HCT116 (cell line): ENCODE measurements at regions not wholly inside any gene's neighbourhood (a gene's known extent, or its start where the extent isn't known, plus 50 kb on each side); places are given as distances from the start of the nearest gene placed in this dataset.

Experiments used
- ATAC-seq: fragments of 200-7000 bp; cut with Tn5 transposase; 2 replicates; pipeline ENCODE4 v1.9.1; 2020; ENCODE audit warnings: mild to moderate bottlenecking, moderate library complexity
- BruUV-seq: library from RNA; stranded (reverse); fragments of 400-500 nt; replicated peaks from 2 replicates; lab custom pipeline; 2021; lab: Mats Ljungman, UMichigan
- CTCF ChIA-PET: fragments of 300-600 bp; sonication (Branson Sonifier 250); formaldehyde crosslinking; loops from one replicate; lab custom pipeline; 2021; ENCODE audit warnings: antibody characterized with exemption; lab: Charles Lee
- POLR2A ChIA-PET: fragments of 300-600, 350-600 bp; sonication (Branson Sonifier 250); formaldehyde crosslinking; loops from one replicate; lab custom pipeline; 2021; ENCODE audit warnings: antibody characterized with exemption; lab: Charles Lee
- RAD21 ChIA-PET, 2 experiments: fragments of 300-600 bp; sonication (Branson Sonifier 250); formaldehyde crosslinking; loops; one replicate each; lab custom pipeline; 2023; ENCODE audit warnings: low total read pairs in 2 of 2; ENCODE audit not compliant: uncharacterized antibody in 2 of 2, unreplicated experiment in 2 of 2, low non-redundant PET in 1 of 2; lab: Charles Lee
- DNase-seq: peaks from one replicate; pipeline ENCODE4 v3.0.0-alpha.2; 2010; ENCODE audit warnings: low read depth, low spot score
- H2AFZ ChIP-seq: fragments of 200-600 bp; shearing (Covaris generic), sonication (generic); 2 replicates; pipeline ENCODE4 v1.6.1; 2017; ENCODE audit warnings: low read depth, mixed run types, mixed read lengths, antibody characterized with exemption, low read length; ENCODE audit not compliant: poor library complexity, severe bottlenecking
- H3K27ac ChIP-seq: 2 replicates; pipeline ENCODE4 v1.5.1; 2012; ENCODE audit warnings: low read depth, low read length
- H3K27me3 ChIP-seq: fragments of 200-600 bp; sonication (generic); 2 replicates; pipeline ENCODE4 v1.6.1; 2016; ENCODE audit warnings: mixed run types, low read length, mixed read lengths; ENCODE audit not compliant: insufficient read depth
- H3K36me3 ChIP-seq, 2 experiments: fragments of 200-500 bp in 1 of 2; fragments of 200-600 bp in 1 of 2; sonication (Bioruptor generic) in 1 of 2; sonication (generic) in 1 of 2; 2 replicates each; pipeline versions ENCODE4 v1.5.1 to v1.6.1; 2014 to 2016; ENCODE audit warnings: low read length in 2 of 2, inconsistent platforms in 1 of 2, mixed read lengths in 1 of 2, mixed run types in 1 of 2; ENCODE audit not compliant: insufficient read depth in 2 of 2, control insufficient read depth in 1 of 2
- H3K4me1 ChIP-seq, 2 experiments: fragments of 200-600 bp in 1 of 2; sonication (generic) in 1 of 2; 2 replicates each; pipeline versions ENCODE4 v1.5.1 to v1.6.1; 2012 to 2017; ENCODE audit warnings: low read length in 2 of 2, inconsistent platforms in 1 of 2, mild to moderate bottlenecking in 1 of 2, mixed read lengths in 1 of 2, mixed run types in 1 of 2, moderate library complexity in 1 of 2; ENCODE audit not compliant: insufficient read depth in 2 of 2, control insufficient read depth in 1 of 2
- H3K4me2 ChIP-seq: fragments of 200-600 bp; sonication (generic); 2 replicates; pipeline ENCODE4 v1.6.1; 2017; ENCODE audit warnings: mixed run types, low read length, mixed read lengths
- H3K4me3 ChIP-seq, 2 experiments: fragments of 200-600 bp in 1 of 2; sonication (generic) in 1 of 2; replicated peaks in 1 of 2; 2 replicates each; pipeline ENCODE4 v1.5.1; 2011 to 2016; ENCODE audit warnings: low read length in 2 of 2, control low read depth in 1 of 2, low read depth in 1 of 2, mild to moderate bottlenecking in 1 of 2, mixed read lengths in 1 of 2, mixed run types in 1 of 2
- H3K79me2 ChIP-seq: fragments of 200-600 bp; sonication (generic); 2 replicates; pipeline ENCODE4 v1.6.1; 2017; ENCODE audit warnings: mild to moderate bottlenecking, mixed run types, low read length, moderate library complexity, mixed read lengths; ENCODE audit not compliant: insufficient read depth
- H3K9ac ChIP-seq: fragments of 200-600 bp; sonication (generic); 2 replicates; pipeline ENCODE4 v1.6.1; 2016; ENCODE audit warnings: low read length, mixed read lengths
- H3K9me2 ChIP-seq: fragments of 200-600 bp; sonication (generic), shearing (Covaris generic); 2 replicates; pipeline ENCODE4 v1.6.1; 2017; ENCODE audit warnings: mixed run types, mild to moderate bottlenecking, moderate library complexity; ENCODE audit not compliant: insufficient read depth
- H3K9me3 ChIP-seq, 2 experiments: fragments of 200-500 bp in 1 of 2; fragments of 200-600 bp in 1 of 2; sonication (Bioruptor generic) in 1 of 2; sonication (generic) in 1 of 2; 2 replicates each; pipeline ENCODE4 v1.6.1; 2014 to 2017; ENCODE audit warnings: low read length in 2 of 2, mixed read lengths in 2 of 2, inconsistent platforms in 1 of 2, low read depth in 1 of 2, mild to moderate bottlenecking in 1 of 2, mixed run types in 1 of 2, moderate library complexity in 1 of 2; ENCODE audit not compliant: control insufficient read depth in 1 of 2, insufficient read depth in 1 of 2
- H4K20me1 ChIP-seq: fragments of 200-600 bp; sonication (generic), shearing (Covaris generic); 2 replicates; pipeline ENCODE4 v1.6.1; 2017; ENCODE audit warnings: mixed run types, mild to moderate bottlenecking, moderate library complexity; ENCODE audit not compliant: insufficient read depth
- CBX3 ChIP-seq: IDR thresholded peaks from 2 replicates; pipeline ENCODE4 v1.6.1; 2012; ENCODE audit warnings: low read depth
- CEBPB ChIP-seq: IDR thresholded peaks from 2 replicates; pipeline ENCODE4 v1.6.1; 2012; ENCODE audit warnings: low read depth
- EGR1 ChIP-seq: IDR thresholded peaks from 2 replicates; pipeline ENCODE4 v1.6.1; 2012; ENCODE audit warnings: low read depth
- ELF1 ChIP-seq: IDR thresholded peaks from 2 replicates; pipeline ENCODE4 v1.6.1; 2012; ENCODE audit warnings: low read depth, borderline replicate concordance
- EZH2phosphoT487 ChIP-seq: fragments of 200-600 bp; IDR thresholded peaks from 2 replicates; pipeline ENCODE4 v1.6.1; 2018; ENCODE audit warnings: antibody characterized with exemption, borderline replicate concordance
- JUND ChIP-seq: IDR thresholded peaks from 2 replicates; pipeline ENCODE4 v1.6.1; 2012
- POLR2A ChIP-seq: IDR thresholded peaks from 2 replicates; pipeline ENCODE4 v1.7.0; 2011; ENCODE audit warnings: borderline replicate concordance; ENCODE audit not compliant: insufficient read depth, insufficient read length; ENCODE audit errors: extremely low read depth
- POLR2AphosphoS5 ChIP-seq: IDR thresholded peaks from 2 replicates; pipeline ENCODE4 v1.6.1; 2011; ENCODE audit warnings: mild to moderate bottlenecking, low read depth, low read length, moderate library complexity
- RAD21 ChIP-seq: IDR thresholded peaks from 2 replicates; pipeline ENCODE4 v1.6.1; 2012; ENCODE audit warnings: low read depth, mild to moderate bottlenecking
- SIN3A ChIP-seq: IDR thresholded peaks from 2 replicates; pipeline ENCODE4 v1.6.1; 2012; ENCODE audit warnings: low read depth
- SP1 ChIP-seq: IDR thresholded peaks from 2 replicates; pipeline ENCODE4 v1.6.1; 2012; ENCODE audit warnings: low read depth
- SRF ChIP-seq: IDR thresholded peaks from 2 replicates; pipeline ENCODE4 v1.6.1; 2012; ENCODE audit warnings: low read depth
- TCF7L2 ChIP-seq: IDR thresholded peaks from 2 replicates; pipeline ENCODE4 v1.7.0; 2011; ENCODE audit warnings: borderline replicate concordance, inconsistent platforms; ENCODE audit not compliant: insufficient read depth, insufficient read length; ENCODE audit errors: extremely low read depth
- YY1 ChIP-seq: IDR thresholded peaks from 2 replicates; pipeline ENCODE4 v1.6.1; 2011; ENCODE audit warnings: low read length, low read depth, moderate library complexity, mild to moderate bottlenecking; ENCODE audit not compliant: insufficient replicate concordance; ENCODE audit errors: extremely low read depth
- ZFX ChIP-seq: fragments of 450-650 bp; IDR thresholded peaks from 2 replicates; pipeline ENCODE4 v1.6.1; 2017
- ZNF274 ChIP-seq: fragments of 200-500 bp; sonication (Bioruptor generic); IDR thresholded peaks from 2 replicates; pipeline ENCODE4 v1.6.1; 2014; ENCODE audit warnings: mild to moderate bottlenecking, low read depth, low read length, inconsistent platforms
- intact Hi-C: fragments of 100-400 bp; cut with micrococcal nuclease; formaldehyde crosslinking; loops from 2 replicates; pipeline ENCODE4 v1.10.0; 2022
- TF ChIP-seq, protein P1 (sequence below): IDR thresholded peaks from 2 replicates; pipeline ENCODE4 v1.6.1; 2012
- TF ChIP-seq, protein P2 (sequence below), 3 experiments: fragments of 200-600 bp in 1 of 3; sonication (generic) in 1 of 3; IDR thresholded peaks in 2 of 3; conservative IDR thresholded peaks in 1 of 3; 2 replicates each; pipeline ENCODE4 v1.5.1; 2012 to 2017; ENCODE audit warnings: low read depth in 2 of 3, low read length in 2 of 3, antibody characterized with exemption in 1 of 3, borderline replicate concordance in 1 of 3, control low read depth in 1 of 3, mild to moderate bottlenecking in 1 of 3, mixed read lengths in 1 of 3, mixed run types in 1 of 3, moderate library complexity in 1 of 3; ENCODE audit not compliant: insufficient read depth in 1 of 3
- TF ChIP-seq, protein P3 (sequence below): IDR thresholded peaks from 2 replicates; pipeline ENCODE4 v1.6.1; 2012; ENCODE audit warnings: low read depth
- TF ChIP-seq, protein P4 (sequence below): IDR thresholded peaks from 2 replicates; pipeline ENCODE4 v1.6.1; 2012

DNA sequence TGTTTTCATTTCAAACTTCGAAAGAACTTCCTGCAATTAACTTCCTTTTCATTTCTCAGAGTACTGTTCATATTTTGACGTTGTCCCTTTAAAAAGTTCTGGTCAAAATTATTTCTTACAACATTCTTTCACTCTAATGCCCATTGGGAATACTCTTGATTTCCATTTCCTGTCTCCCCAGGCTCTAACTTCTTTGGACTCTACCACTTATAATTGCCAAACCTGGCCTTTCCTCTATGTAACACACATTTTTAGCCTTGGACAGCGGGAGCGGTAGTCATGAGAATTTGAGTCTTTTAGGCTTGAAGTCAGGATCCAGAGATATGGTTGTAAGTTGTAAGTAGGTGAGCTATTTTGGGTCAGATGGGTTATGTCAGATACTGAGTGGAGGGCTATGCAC lies 163.5 kb upstream of the SPRY2 start:
- ATAC-seq (no peak), DNase-seq (no peak)
- no TSS peak for BruUV-seq
- POLR2A ChIA-PET: no interaction called here
- Histone ChIP-seq H3K9ac (no peak overlapping the region), H4K20me1 (no peaks in the 10 kb centered on the region), H3K79me2 (no peaks in the 10 kb centered on the region), H3K9me2 (no peaks in the 10 kb centered on the region), H3K27me3 (no peaks in the 10 kb centered on the region), H2AFZ (no peak overlapping the region), H3K36me3 (no peaks in the 10 kb centered on the region), H3K27ac (no peak overlapping the region), H3K4me3 (no peak overlapping the region), H3K4me1 (no peaks in the 10 kb centered on the region), H3K4me2 (no peak overlapping the region), H3K9me3 (no peaks in the 10 kb centered on the region; a peak in 1 of 4 replicates)
- intact Hi-C loops: no loop called here
- CTCF ChIA-PET: no interaction called here
- TF ChIP-seq YY1 (no peak), CEBPB (no peak), RAD21 (no peak), JUND (no peak), POLR2AphosphoS5 (no peak), CBX3 (no peak), TCF7L2 (no peak), ZFX (no peak), SIN3A (no peak), POLR2A (no peak), SP1 (no peak), SRF (no peak), ELF1 (no peak), EZH2phosphoT487 (no peak), EGR1 (no peak), ZNF274 (no peak)
- TF ChIP-seq, protein P1, sequence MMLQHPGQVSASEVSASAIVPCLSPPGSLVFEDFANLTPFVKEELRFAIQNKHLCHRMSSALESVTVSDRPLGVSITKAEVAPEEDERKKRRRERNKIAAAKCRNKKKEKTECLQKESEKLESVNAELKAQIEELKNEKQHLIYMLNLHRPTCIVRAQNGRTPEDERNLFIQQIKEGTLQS: no peak
- TF ChIP-seq, protein P2, sequence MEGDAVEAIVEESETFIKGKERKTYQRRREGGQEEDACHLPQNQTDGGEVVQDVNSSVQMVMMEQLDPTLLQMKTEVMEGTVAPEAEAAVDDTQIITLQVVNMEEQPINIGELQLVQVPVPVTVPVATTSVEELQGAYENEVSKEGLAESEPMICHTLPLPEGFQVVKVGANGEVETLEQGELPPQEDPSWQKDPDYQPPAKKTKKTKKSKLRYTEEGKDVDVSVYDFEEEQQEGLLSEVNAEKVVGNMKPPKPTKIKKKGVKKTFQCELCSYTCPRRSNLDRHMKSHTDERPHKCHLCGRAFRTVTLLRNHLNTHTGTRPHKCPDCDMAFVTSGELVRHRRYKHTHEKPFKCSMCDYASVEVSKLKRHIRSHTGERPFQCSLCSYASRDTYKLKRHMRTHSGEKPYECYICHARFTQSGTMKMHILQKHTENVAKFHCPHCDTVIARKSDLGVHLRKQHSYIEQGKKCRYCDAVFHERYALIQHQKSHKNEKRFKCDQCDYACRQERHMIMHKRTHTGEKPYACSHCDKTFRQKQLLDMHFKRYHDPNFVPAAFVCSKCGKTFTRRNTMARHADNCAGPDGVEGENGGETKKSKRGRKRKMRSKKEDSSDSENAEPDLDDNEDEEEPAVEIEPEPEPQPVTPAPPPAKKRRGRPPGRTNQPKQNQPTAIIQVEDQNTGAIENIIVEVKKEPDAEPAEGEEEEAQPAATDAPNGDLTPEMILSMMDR (IDR thresholded peaks at IDR 0.05 in 2 of 3, conservative IDR thresholded peaks at IDR 0.05 in 1 of 3; ENCODE audit: borderline replicate concordance in 1 of 3, insufficient read depth in 1 of 3, low read depth in 2 of 3, low read length in 2 of 3): no peak
- TF ChIP-seq, protein P3, sequence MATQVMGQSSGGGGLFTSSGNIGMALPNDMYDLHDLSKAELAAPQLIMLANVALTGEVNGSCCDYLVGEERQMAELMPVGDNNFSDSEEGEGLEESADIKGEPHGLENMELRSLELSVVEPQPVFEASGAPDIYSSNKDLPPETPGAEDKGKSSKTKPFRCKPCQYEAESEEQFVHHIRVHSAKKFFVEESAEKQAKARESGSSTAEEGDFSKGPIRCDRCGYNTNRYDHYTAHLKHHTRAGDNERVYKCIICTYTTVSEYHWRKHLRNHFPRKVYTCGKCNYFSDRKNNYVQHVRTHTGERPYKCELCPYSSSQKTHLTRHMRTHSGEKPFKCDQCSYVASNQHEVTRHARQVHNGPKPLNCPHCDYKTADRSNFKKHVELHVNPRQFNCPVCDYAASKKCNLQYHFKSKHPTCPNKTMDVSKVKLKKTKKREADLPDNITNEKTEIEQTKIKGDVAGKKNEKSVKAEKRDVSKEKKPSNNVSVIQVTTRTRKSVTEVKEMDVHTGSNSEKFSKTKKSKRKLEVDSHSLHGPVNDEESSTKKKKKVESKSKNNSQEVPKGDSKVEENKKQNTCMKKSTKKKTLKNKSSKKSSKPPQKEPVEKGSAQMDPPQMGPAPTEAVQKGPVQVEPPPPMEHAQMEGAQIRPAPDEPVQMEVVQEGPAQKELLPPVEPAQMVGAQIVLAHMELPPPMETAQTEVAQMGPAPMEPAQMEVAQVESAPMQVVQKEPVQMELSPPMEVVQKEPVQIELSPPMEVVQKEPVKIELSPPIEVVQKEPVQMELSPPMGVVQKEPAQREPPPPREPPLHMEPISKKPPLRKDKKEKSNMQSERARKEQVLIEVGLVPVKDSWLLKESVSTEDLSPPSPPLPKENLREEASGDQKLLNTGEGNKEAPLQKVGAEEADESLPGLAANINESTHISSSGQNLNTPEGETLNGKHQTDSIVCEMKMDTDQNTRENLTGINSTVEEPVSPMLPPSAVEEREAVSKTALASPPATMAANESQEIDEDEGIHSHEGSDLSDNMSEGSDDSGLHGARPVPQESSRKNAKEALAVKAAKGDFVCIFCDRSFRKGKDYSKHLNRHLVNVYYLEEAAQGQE: no peak
- TF ChIP-seq, protein P4, sequence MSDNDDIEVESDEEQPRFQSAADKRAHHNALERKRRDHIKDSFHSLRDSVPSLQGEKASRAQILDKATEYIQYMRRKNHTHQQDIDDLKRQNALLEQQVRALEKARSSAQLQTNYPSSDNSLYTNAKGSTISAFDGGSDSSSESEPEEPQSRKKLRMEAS: no peak
- RAD21 ChIA-PET: no interaction called here
